ENCODE measurements at regions not wholly inside any gene's neighbourhood (a gene's known extent, or its start where the extent isn't known, plus 50 kb on each side); places are given as distances from the start of the nearest gene placed in this dataset.
A peak's percentile ranks its signal among the peaks of the same experiment; 100 is the strongest.
"Not testable (repeated sequence)": the region's sequence is repeated elsewhere in the genome, so short reads cannot be mapped to it uniquely, and the experiment has no call there.

DNA sequence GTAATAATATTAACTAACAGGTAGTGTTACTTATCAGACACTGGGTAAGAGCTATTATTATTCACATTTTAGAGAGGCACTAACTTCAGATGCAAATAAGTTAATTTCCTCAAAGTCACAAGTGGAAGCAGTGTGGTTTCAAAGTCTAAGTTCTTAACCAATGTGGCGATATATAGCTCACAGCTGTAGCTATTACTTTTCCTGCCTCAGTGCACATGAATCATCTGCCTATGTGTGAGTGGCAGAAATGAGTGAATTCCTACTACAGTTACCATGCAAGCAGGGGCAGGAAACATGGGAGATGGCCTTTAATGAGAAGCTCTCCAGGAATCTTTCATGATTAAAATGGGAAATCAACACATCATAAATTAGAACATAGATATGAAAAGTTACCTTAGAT is 126.2 kb upstream of the EYA4 start:
- no peak for DNase-seq (ENCODE audit: low read depth)

DNA sequence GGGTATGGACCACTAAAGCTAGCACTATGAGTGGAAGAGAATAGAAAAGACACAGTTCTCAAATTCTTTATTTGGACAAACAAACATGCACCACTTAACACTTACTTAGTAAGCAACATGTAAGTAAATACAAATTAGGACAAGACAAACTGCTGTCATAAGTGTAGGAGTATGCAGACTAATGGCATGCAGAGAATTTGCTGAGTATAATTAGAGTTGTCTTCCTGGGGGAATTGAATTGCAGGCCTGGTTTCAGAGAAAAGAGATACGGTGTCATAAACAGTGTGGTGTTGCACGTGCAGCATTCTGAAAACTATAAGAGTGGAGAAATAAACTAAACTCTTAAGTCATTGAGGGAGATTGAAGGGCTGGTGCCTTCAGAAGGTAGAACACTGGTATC is 125.2 kb upstream of the EYA4 start:
- DNase-seq (ENCODE audit: low read depth): no peak

DNA sequence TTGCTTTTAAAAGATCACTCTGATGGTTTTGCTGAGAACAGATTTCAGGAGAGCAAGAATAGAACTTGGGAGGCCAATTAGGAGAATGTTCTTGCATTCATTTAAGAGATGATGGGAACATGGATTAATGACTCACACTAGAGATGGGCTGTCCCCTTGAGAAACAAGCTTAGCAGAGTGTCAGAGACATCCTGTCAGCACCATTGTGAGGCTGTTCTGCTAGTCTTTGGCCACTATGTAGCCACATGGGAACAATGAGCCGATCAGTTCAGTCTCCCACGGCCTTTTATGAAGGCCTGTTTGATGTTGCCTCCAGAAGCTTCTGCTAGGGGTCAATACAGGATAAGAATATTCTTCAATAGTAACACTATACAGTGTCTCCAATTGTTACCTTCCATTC is 113.0 kb upstream of the EYA4 start:
- no peak for DNase-seq (ENCODE audit: low read depth)

GRCh38 chr6:133129556-133129955 is 111.6 kb upstream of the EYA4 start:
- DNase-seq (ENCODE audit: low read depth): no peak

DNA sequence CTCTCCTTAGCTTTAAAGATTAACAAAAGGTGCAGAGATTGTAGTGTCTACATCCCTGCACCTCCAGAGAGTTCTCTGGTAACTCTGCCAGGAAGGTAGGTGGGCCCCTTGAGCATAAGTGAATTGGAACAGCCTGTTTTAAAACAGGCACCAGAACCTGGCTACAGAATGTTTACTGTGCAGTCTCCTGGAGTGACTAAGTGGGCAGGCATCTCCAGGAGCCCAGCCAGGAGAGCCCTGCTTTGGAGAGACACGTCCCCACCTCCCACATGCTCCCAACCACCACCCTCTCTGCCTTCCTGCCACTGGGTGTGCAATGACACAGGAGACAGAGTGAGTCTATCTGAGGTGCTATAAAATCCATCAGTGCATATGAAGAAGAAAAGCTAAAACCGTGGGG is 110.3 kb upstream of the EYA4 start:
- DNase-seq (ENCODE audit: low read depth): peak; percentile 14

- DNase-seq (ENCODE audit: low read depth): no peak
These were observed 109.3 kb upstream of the EYA4 start for GRCh38 chr6:133131621-133132465.

DNA sequence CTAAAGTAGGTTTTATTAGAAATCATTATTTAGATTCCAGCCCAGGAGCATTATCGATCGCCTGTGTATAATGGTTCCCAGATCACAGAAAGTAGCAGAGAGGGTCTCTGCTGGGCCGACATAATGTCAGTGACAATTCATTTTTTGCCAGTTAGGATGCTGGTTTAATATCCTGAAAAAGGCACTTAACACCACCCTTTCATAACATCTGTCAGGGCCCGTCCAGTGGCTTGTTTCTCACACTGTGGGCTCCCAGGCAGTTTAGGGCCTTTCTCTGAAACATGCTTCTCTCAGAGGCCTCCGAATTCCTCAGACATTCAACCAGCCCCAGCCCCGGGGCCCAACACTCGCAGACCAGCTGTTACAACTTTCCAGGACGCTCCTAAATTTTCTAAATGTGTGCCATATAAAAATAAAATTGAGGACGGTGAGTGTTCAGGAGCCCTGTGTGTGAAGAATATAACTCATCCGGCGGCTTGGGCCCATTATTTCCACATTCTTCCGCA is 108.6 kb upstream of the EYA4 start:
- DNase-seq (ENCODE audit: low read depth): no peak

GRCh38 chr6:133136177-133136880 is 104.8 kb upstream of the EYA4 start:
- DNase-seq (ENCODE audit: low read depth): no peak

GRCh38 chr6:133147470-133148184 is 93.5 kb upstream of the EYA4 start:
- DNase-seq (ENCODE audit: low read depth): not testable (repeated sequence)

DNA sequence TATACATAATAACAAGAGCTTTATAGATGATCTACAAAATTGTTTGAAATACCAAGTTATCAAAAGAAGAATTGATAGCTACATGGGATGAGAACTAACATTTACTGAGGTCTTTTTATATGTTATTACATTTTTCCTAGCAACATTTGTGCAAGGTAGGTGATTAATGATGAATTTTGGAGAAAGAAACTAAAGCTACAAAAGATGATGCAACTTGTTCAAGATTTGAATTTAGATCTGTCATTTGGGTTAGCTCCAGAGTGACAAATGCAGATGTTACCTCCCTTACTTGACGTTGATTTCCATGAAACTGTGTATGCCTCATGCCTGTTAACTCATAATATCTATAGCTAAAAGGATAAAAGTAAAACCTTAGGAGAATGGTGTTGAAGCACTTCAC is 84.5 kb upstream of the EYA4 start:
- DNase-seq (ENCODE audit: low read depth): no peak

DNA sequence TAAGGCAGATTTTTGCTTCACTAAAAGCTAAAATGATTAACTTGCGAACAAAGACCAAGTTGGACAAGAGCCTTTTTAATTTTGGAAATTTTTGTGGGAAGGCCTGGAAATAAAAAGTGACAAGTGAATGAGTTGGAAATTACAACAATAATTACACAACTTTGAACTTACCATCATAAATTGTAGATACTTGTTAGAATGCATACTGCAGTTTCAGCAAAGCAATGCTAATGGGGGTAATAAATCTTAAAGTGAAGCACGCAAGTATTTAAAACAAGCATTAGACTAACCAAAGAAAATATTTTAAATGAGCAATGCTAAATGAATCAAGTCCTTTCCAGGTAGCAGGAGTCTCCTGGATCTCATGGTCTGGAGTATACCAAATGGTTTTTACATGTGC is 83.2 kb upstream of the EYA4 start:
- no peak for DNase-seq (ENCODE audit: low read depth)

DNA sequence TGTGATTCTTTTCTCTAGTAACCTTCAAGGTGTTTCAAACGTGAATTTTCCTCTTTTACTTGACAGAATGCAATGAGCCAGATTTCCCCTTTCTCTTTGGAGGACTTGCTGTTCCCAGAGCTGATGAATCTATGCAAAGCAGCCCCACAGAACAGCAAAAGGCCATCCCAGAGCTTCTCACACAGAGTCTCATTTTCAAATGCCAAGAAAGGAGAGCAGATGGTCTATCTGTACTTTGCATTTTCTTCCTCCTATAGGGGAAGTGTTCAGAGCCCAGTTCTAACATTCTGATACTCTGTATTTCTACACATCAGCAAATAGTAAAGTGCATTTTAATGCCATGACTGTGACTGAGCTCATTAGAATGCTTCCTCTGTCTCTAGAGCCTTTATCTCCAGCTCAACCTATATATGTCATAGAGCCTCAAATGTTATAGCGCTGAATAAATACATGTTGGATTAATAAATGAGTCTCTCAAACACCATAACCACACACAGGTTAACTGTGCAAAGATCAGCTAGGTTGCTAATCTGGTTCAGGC is 81.8 kb upstream of the EYA4 start:
- DNase-seq (ENCODE audit: low read depth): no peak

GRCh38 chr6:133160536-133160935 is 80.6 kb upstream of the EYA4 start:
- no peak for DNase-seq (ENCODE audit: low read depth)

DNA sequence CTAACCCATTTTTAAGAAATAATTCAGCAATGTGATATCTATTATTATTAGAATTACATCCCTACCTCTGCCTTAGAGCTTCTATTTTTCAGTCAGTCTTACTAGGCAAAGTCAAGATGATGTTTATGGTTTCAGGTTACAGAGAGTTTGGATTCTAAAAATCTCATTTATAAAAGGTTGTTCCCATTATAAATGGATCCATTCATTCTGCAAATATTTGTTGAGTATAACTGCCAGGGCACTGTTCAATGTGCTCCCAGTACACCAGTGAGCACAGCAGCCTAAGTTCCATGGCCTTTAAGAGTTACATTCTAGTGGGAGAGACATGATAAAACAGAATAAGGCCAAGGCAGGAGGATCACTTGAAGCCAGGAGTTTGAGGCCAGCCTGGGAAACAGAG is 75.9 kb upstream of the EYA4 start:
- DNase-seq (ENCODE audit: low read depth): no peak

GRCh38 chr6:133166766-133167165 is 74.4 kb upstream of the EYA4 start:
- DNase-seq (ENCODE audit: low read depth): no peak

- DNase-seq (ENCODE audit: low read depth): no peak
These were observed 71.3 kb upstream of the EYA4 start for GRCh38 chr6:133169901-133170300.

GRCh38 chr6:133170602-133171001 is 70.6 kb upstream of the EYA4 start:
- no peak for DNase-seq (ENCODE audit: low read depth)

DNA sequence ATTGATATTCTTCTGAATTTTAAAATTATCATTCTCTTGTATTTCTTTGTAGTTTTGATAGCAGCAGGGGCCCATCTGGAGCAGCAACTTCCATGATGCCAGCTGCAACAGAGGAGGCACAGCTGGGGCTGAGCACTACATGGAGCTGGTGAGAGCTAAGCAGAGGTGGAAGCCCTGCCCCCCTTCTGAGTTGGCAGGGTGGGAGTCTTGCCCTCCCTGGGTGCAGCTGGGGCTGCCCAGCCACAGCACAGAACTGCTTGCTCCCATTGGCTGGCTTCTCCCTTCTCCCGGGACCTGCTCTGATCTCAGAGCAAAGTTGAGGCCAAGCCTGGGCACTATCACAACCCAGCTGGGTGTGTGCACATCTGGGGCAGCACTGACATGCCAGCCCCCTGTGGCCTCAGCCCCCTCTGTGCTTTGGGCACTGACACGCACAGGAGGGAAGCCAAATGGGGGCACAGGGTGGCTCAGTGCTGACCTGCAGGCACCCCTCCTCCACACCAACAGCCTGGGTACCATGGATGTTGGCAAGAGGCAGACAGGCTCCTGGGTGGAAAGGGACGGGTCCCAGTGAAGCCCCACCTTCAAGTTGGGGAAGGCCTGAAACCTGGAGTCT is 69.1 kb upstream of the EYA4 start:
- DNase-seq (ENCODE audit: low read depth): no peak

- DNase-seq (ENCODE audit: low read depth): no peak
These were observed 67.9 kb upstream of the EYA4 start for GRCh38 chr6:133173276-133173675.

GRCh38 chr6:133179481-133179880 is 61.7 kb upstream of the EYA4 start:
- no peak for DNase-seq (ENCODE audit: low read depth)

DNA sequence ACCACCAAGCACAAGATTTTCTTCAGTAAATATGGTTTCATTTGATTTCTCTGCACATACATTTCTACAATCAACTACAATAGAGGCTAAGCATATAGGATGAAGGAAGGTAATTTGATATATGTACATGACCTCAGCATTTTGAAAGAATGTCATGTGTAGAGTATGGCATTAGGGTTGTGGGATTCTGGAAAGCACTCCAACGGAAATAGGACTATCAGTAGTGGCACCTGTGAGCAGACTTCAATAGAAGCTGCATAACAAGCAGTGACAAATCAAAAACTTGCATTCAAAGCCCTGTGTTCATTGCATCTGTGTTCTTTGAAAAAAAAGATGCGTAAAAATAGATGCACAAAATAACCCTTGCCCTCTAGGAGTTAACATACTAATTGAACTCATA is 57.5 kb upstream of the EYA4 start:
- DNase-seq (ENCODE audit: low read depth): no peak

DNA sequence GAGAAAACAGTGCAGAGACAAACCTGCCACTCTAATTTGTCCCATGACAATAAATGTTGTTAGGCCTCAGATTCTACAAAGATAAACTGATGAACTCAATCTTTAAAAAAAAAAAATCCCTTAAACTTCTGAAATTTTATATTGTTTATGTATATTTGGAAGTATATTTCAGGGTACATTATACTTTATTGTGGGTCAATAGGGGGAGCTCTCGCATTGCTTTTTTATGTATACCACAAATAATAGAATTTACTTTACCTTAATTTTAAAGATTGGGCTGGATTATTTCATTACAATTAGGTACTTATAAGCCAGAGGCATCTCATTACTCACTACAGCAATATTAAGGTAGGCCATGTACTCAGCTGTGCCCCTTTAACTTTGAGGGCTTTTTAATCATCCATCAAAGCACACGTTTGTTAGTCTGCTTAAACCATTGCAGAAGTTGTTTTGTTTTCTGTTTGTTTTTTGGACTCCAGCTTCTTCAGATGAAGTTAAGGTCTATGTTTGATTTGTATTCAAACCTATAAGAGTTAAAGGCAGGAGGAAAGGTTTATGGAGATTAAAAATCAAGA is 56.3 kb upstream of the EYA4 start:
- peak; percentile 21 for DNase-seq (ENCODE audit: low read depth)
